H9 (cell line): ENCODE measurements at regions not wholly inside any gene's neighbourhood (a gene's known extent, or its start where the extent isn't known, plus 50 kb on each side); places are given as distances from the start of the nearest gene placed in this dataset.

Experiments used
- DNase-seq: peaks from one replicate; pipeline ENCODE4 v3.0.0-alpha.2; 2017
- H2AFZ ChIP-seq: one replicate; pipeline ENCODE4 v1.6.1; 2013; ENCODE audit warnings: mild to moderate bottlenecking, low read length, control low read depth, moderate library complexity
- H2AK5ac ChIP-seq: 2 replicates; pipeline ENCODE4 v1.6.1; 2013; ENCODE audit warnings: low read length, control low read depth, mixed read lengths; ENCODE audit not compliant: insufficient read length
- H2BK120ac ChIP-seq: one replicate; pipeline ENCODE4 v1.6.1; 2013; ENCODE audit warnings: low read depth, mild to moderate bottlenecking, low read length, control low read depth, inconsistent platforms; ENCODE audit not compliant: poor library complexity, severe bottlenecking
- H2BK12ac ChIP-seq: 2 replicates; pipeline ENCODE4 v1.6.1; 2013; ENCODE audit warnings: low read length, control low read depth, mixed read lengths, low read depth; ENCODE audit not compliant: insufficient read length
- H2BK15ac ChIP-seq: 2 replicates; pipeline ENCODE4 v1.6.1; 2013; ENCODE audit warnings: low read depth, low read length, control low read depth
- H2BK20ac ChIP-seq: one replicate; pipeline ENCODE4 v1.6.1; 2013; ENCODE audit warnings: low read depth, mild to moderate bottlenecking, low read length, control low read depth, inconsistent platforms; ENCODE audit not compliant: poor library complexity, severe bottlenecking
- H2BK5ac ChIP-seq: 2 replicates; pipeline ENCODE4 v1.6.1; 2013; ENCODE audit warnings: low read length, control low read depth, mixed read lengths; ENCODE audit not compliant: insufficient read length
- H3K14ac ChIP-seq: 2 replicates; pipeline ENCODE4 v1.6.1; 2013; ENCODE audit warnings: low read length, control low read depth; ENCODE audit not compliant: insufficient read depth
- H3K18ac ChIP-seq: 2 replicates; pipeline ENCODE4 v1.6.1; 2013; ENCODE audit warnings: low read depth, mild to moderate bottlenecking, mixed read lengths, low read length, control low read depth; ENCODE audit not compliant: insufficient read length
- H3K23ac ChIP-seq: 2 replicates; pipeline ENCODE4 v1.6.1; 2013; ENCODE audit warnings: low read length, control low read depth, mixed read lengths, low read depth; ENCODE audit not compliant: insufficient read length
- H3K23me2 ChIP-seq: 2 replicates; pipeline ENCODE4 v1.6.1; 2013; ENCODE audit warnings: low read depth, mild to moderate bottlenecking, mixed read lengths, low read length, control low read depth; ENCODE audit not compliant: insufficient read length, poor library complexity, severe bottlenecking
- H3K27ac ChIP-seq: 2 replicates; pipeline ENCODE4 v1.5.1; 2013; ENCODE audit warnings: low read length, control low read depth, mixed read lengths, low read depth; ENCODE audit not compliant: insufficient read length
- H3K27me3 ChIP-seq: 2 replicates; pipeline ENCODE4 v1.6.1; 2013; ENCODE audit warnings: low read length, control low read depth, inconsistent platforms; ENCODE audit not compliant: insufficient read depth
- H3K4ac ChIP-seq: 2 replicates; pipeline ENCODE4 v1.6.1; 2013; ENCODE audit warnings: low read depth, mild to moderate bottlenecking, control low read depth, inconsistent platforms, low read length, moderate library complexity
- H3K4me1 ChIP-seq: 2 replicates; pipeline ENCODE4 v1.6.1; 2013; ENCODE audit warnings: low read length, control low read depth, inconsistent platforms; ENCODE audit not compliant: insufficient read depth
- H3K4me2 ChIP-seq: 2 replicates; pipeline ENCODE4 v1.6.1; 2013; ENCODE audit warnings: low read length, control low read depth, mixed read lengths; ENCODE audit not compliant: insufficient read length, insufficient read depth
- H3K56ac ChIP-seq: 2 replicates; pipeline ENCODE4 v1.6.1; 2013; ENCODE audit warnings: low read depth, mild to moderate bottlenecking, mixed read lengths, low read length, control low read depth; ENCODE audit not compliant: insufficient read length
- H3K79me1 ChIP-seq: 2 replicates; pipeline ENCODE4 v1.6.1; 2013; ENCODE audit warnings: low read depth, mild to moderate bottlenecking, moderate library complexity, low read length, control low read depth, inconsistent platforms; ENCODE audit not compliant: insufficient read depth, poor library complexity, severe bottlenecking
- H3K79me2 ChIP-seq: 2 replicates; pipeline ENCODE4 v1.6.1; 2013; ENCODE audit warnings: low read length, control low read depth, inconsistent platforms; ENCODE audit not compliant: insufficient read depth
- H3K9ac ChIP-seq: 2 replicates; pipeline ENCODE4 v1.6.1; 2013; ENCODE audit warnings: low read length, control low read depth, mixed read lengths; ENCODE audit not compliant: insufficient read length; ENCODE audit errors: extremely low read depth
- H3K9me3 ChIP-seq: one replicate; pipeline ENCODE4 v1.6.1; 2013; ENCODE audit warnings: low read depth, low read length, inconsistent platforms; ENCODE audit not compliant: control insufficient read depth
- H3T11ph ChIP-seq: one replicate; pipeline ENCODE4 v1.6.1; 2013; ENCODE audit warnings: mild to moderate bottlenecking, low read length, control low read depth, inconsistent platforms
- H4K20me1 ChIP-seq: one replicate; pipeline ENCODE4 v1.6.1; 2013; ENCODE audit not compliant: control insufficient read depth, insufficient read length, insufficient read depth
- H4K5ac ChIP-seq: 2 replicates; pipeline ENCODE4 v1.6.1; 2013; ENCODE audit warnings: low read depth, mild to moderate bottlenecking, mixed read lengths, low read length, control low read depth; ENCODE audit not compliant: insufficient read length
- H4K8ac ChIP-seq: replicated peaks from 2 replicates; pipeline ENCODE4 v1.6.1; 2013; ENCODE audit warnings: low read length, control low read depth, mixed read lengths, low read depth; ENCODE audit not compliant: insufficient read length
- H4K91ac ChIP-seq: 2 replicates; pipeline ENCODE4 v1.6.1; 2013; ENCODE audit warnings: low read depth, mild to moderate bottlenecking, moderate library complexity, mixed read lengths, low read length, control low read depth; ENCODE audit not compliant: insufficient read length
- H3K27ac Mint-ChIP-seq, 3 experiments: 2 replicates in 2 of 3; 3 replicates in 1 of 3; pipeline ENCODE4 v1.8.0; 2020 to 2021; ENCODE audit warnings: mixed read lengths in 3 of 3, mild to moderate bottlenecking in 1 of 3, moderate library complexity in 1 of 3
- H3K27me3 Mint-ChIP-seq: 2 replicates; pipeline ENCODE4 v1.8.0; 2021; ENCODE audit warnings: low read depth, mild to moderate bottlenecking, moderate library complexity, mixed read lengths
- H3K36me3 Mint-ChIP-seq, 3 experiments: 2 replicates in 2 of 3; 3 replicates in 1 of 3; pipeline ENCODE4 v1.8.0; 2020 to 2021; ENCODE audit warnings: low read depth in 3 of 3, mixed read lengths in 3 of 3; ENCODE audit not compliant: insufficient read depth in 1 of 3
- H3K4me1 Mint-ChIP-seq, 2 experiments: 2 replicates each; pipeline ENCODE4 v1.8.0; 2020; ENCODE audit warnings: mixed read lengths in 2 of 2
- H3K4me3 Mint-ChIP-seq, 2 experiments: 2 replicates in 1 of 2; 3 replicates in 1 of 2; pipeline ENCODE4 v1.8.0; 2020 to 2021; ENCODE audit warnings: mild to moderate bottlenecking in 2 of 2, mixed read lengths in 2 of 2, moderate library complexity in 1 of 2
- H3K9me3 Mint-ChIP-seq, 2 experiments: 2 replicates in 1 of 2; 3 replicates in 1 of 2; pipeline ENCODE4 v1.8.0; 2020; ENCODE audit warnings: mild to moderate bottlenecking in 2 of 2, mixed read lengths in 2 of 2, moderate library complexity in 1 of 2
- CTCF ChIP-seq: fragments of 200-600 bp; sonication (generic); conservative IDR thresholded peaks from 3 replicates; pipeline ENCODE4 v1.8.0; 2021; ENCODE audit warnings: antibody characterized with exemption, mild to moderate bottlenecking
- WGBS: extraction: QIAGEN DNeasy Blood & Tissue Kit; methylation state at CpG from one replicate; pipeline ENCODE4 v1.1.7; 2013; ENCODE audit warnings: missing lambda C conversion rate, low lambda C conversion rate, mixed read lengths; ENCODE audit not compliant: insufficient read length; ENCODE audit errors: extremely low coverage; 5-methylcytosine and 5-hydroxymethylcytosine counted together

GRCh38 chr20:11852189-11852588 is 65.5 kb upstream of the BTBD3 start:
- H3K79me2 ChIP-seq = no peaks in the 10 kb centered on the region
- no peaks in the 10 kb centered on the region for H3K9me3 ChIP-seq
- no peak overlapping the region for H2BK5ac ChIP-seq
- no peak for DNase-seq
- no peaks in the 10 kb centered on the region; a peak in 1 of 5 replicates for H3K9me3 Mint-ChIP-seq
- WGBS = no CpG with 5 or more reads among the region's 2 CpGs
- no peaks in the 10 kb centered on the region for H3K27me3 Mint-ChIP-seq
- no peak overlapping the region for H3K27ac ChIP-seq
- H3K4me3 Mint-ChIP-seq = no peak overlapping the region
- no peak overlapping the region for H4K8ac ChIP-seq
- H2BK20ac ChIP-seq = no peak overlapping the region
- no peak overlapping the region for H3K56ac ChIP-seq
- no peaks in the 10 kb centered on the region for H4K20me1 ChIP-seq
- no peak overlapping the region for H3K4me2 ChIP-seq
- H3K4me1 ChIP-seq = no peaks in the 10 kb centered on the region
- no peak overlapping the region for H2BK15ac ChIP-seq
- no peaks in the 10 kb centered on the region for H3K23me2 ChIP-seq
- H3K36me3 Mint-ChIP-seq = no peaks in the 10 kb centered on the region; a peak in 1 of 7 replicates
- no peak overlapping the region for H3K27ac Mint-ChIP-seq
- H4K5ac ChIP-seq = no peak overlapping the region
- TF ChIP-seq CTCF = no peak
- H2AK5ac ChIP-seq = no peak overlapping the region
- no peaks in the 10 kb centered on the region for H3K27me3 ChIP-seq
- no peaks in the 10 kb centered on the region for H3K79me1 ChIP-seq
- no peak overlapping the region for H4K91ac ChIP-seq
- no peak overlapping the region for H3K14ac ChIP-seq
- no peak overlapping the region for H3K4ac ChIP-seq
- H3K4me1 Mint-ChIP-seq = peaks cover 23 to 25% of the 10 kb centered on the region in 2 experiments
- H3K23ac ChIP-seq = no peak overlapping the region
- no peak overlapping the region for H3K18ac ChIP-seq
- no peak overlapping the region for H3T11ph ChIP-seq
- no peak overlapping the region for H2BK12ac ChIP-seq
- no peak overlapping the region for H2BK120ac ChIP-seq
- no peak overlapping the region for H2AFZ ChIP-seq
- no peak overlapping the region for H3K9ac ChIP-seq
